T-helper 2 cell (primary cell): ENCODE measurements at regions not wholly inside any gene's neighbourhood (a gene's known extent, or its start where the extent isn't known, plus 50 kb on each side); places are given as distances from the start of the nearest gene placed in this dataset.

Source experiments
- DNase-seq, 5 experiments: peaks; one replicate each; pipeline versions ENCODE4 v3.0.0 to v3.0.0-alpha.2; 2012 to 2022

- DNase-seq, result no peak
Measured at GRCh38 chr4:146022541-146022940, 83.9 kb upstream of the ZNF827 start.

GRCh38 chr4:146018247-146018646 lies 79.6 kb upstream of the ZNF827 start:
- DNase-seq, result no peak

GRCh38 chr4:146004730-146005129 lies 66.1 kb upstream of the ZNF827 start:
- DNase-seq, result no peak

- DNase-seq, result no peak
Measured at GRCh38 chr4:145988628-145989027, 50.0 kb upstream of the ZNF827 start.
